ENCODE measurements at regions not wholly inside any gene's neighbourhood (a gene's known extent, or its start where the extent isn't known, plus 50 kb on each side); places are given as distances from the start of the nearest gene placed in this dataset.

- H3K27ac ChIP-seq (ENCODE audit: low read depth in 2 of 2, low read length in 2 of 2) = no peak overlapping the region
- no peak overlapping the region for H3K4me3 ChIP-seq (ENCODE audit: low read length in 2 of 2)
- no peaks in the 10 kb centered on the region for H3K9me3 ChIP-seq (ENCODE audit: control insufficient read depth in 2 of 2, low read length in 2 of 2)
- no peaks in the 10 kb centered on the region for H3K4me1 ChIP-seq (ENCODE audit: control insufficient read depth in 2 of 2, insufficient read depth in 2 of 2, low read length in 2 of 2)
- peaks cover 0 to 2% of the 10 kb centered on the region in 2 donors for H3K27me3 ChIP-seq (ENCODE audit: control insufficient read depth in 2 of 2, insufficient read depth in 2 of 2, low read length in 2 of 2)
- H3K36me3 ChIP-seq (ENCODE audit: control insufficient read depth in 2 of 2, insufficient read depth in 2 of 2, low read length in 2 of 2) = no peaks in the 10 kb centered on the region
- H3K9ac ChIP-seq (ENCODE audit: low read depth in 1 of 2, low read length in 2 of 2) = no peak overlapping the region
Measured at GRCh38 chr14:98819867-98820206, 452.2 kb downstream of the BCL11B start.

- Histone ChIP-seq H3K27ac (ENCODE audit: low read depth in 2 of 2, low read length in 2 of 2) (no peak overlapping the region), H3K27me3 (ENCODE audit: control insufficient read depth in 2 of 2, insufficient read depth in 2 of 2, low read length in 2 of 2) (peaks cover 0 to 2% of the 10 kb centered on the region in 2 donors), H3K36me3 (ENCODE audit: control insufficient read depth in 2 of 2, insufficient read depth in 2 of 2, low read length in 2 of 2) (no peaks in the 10 kb centered on the region), H3K9me3 (ENCODE audit: control insufficient read depth in 2 of 2, low read length in 2 of 2) (no peaks in the 10 kb centered on the region), H3K4me1 (ENCODE audit: control insufficient read depth in 2 of 2, insufficient read depth in 2 of 2, low read length in 2 of 2) (no peaks in the 10 kb centered on the region), H3K9ac (ENCODE audit: low read depth in 1 of 2, low read length in 2 of 2) (no peak overlapping the region), H3K4me3 (ENCODE audit: low read length in 2 of 2) (no peak overlapping the region)
Measured at GRCh38 chr14:98822917-98823316, 449.1 kb downstream of the BCL11B start.

GRCh38 chr14:98826618-98827017 lies 445.4 kb downstream of the BCL11B start:
- Histone ChIP-seq H3K9ac (ENCODE audit: low read depth in 1 of 2, low read length in 2 of 2) (no peak overlapping the region), H3K27me3 (ENCODE audit: control insufficient read depth in 2 of 2, insufficient read depth in 2 of 2, low read length in 2 of 2) (no peaks in the 10 kb centered on the region), H3K4me3 (ENCODE audit: low read length in 2 of 2) (no peak overlapping the region), H3K9me3 (ENCODE audit: control insufficient read depth in 2 of 2, low read length in 2 of 2) (no peaks in the 10 kb centered on the region), H3K27ac (ENCODE audit: low read depth in 2 of 2, low read length in 2 of 2) (no peak overlapping the region), H3K4me1 (ENCODE audit: control insufficient read depth in 2 of 2, insufficient read depth in 2 of 2, low read length in 2 of 2) (no peaks in the 10 kb centered on the region), H3K36me3 (ENCODE audit: control insufficient read depth in 2 of 2, insufficient read depth in 2 of 2, low read length in 2 of 2) (no peaks in the 10 kb centered on the region)

GRCh38 chr14:98834119-98834518 lies 437.9 kb downstream of the BCL11B start:
- Histone ChIP-seq H3K9me3 (ENCODE audit: control insufficient read depth in 2 of 2, low read length in 2 of 2) (no peaks in the 10 kb centered on the region), H3K27ac (ENCODE audit: low read depth in 2 of 2, low read length in 2 of 2) (no peak overlapping the region), H3K9ac (ENCODE audit: low read depth in 1 of 2, low read length in 2 of 2) (no peak overlapping the region), H3K36me3 (ENCODE audit: control insufficient read depth in 2 of 2, insufficient read depth in 2 of 2, low read length in 2 of 2) (no peaks in the 10 kb centered on the region), H3K4me3 (ENCODE audit: low read length in 2 of 2) (no peak overlapping the region), H3K4me1 (ENCODE audit: control insufficient read depth in 2 of 2, insufficient read depth in 2 of 2, low read length in 2 of 2) (no peaks in the 10 kb centered on the region), H3K27me3 (ENCODE audit: control insufficient read depth in 2 of 2, insufficient read depth in 2 of 2, low read length in 2 of 2) (no peaks in the 10 kb centered on the region)

- no peak overlapping the region for H3K4me3 ChIP-seq (ENCODE audit: low read length in 2 of 2)
- H3K4me1 ChIP-seq (ENCODE audit: control insufficient read depth in 2 of 2, insufficient read depth in 2 of 2, low read length in 2 of 2) = no peaks in the 10 kb centered on the region
- H3K27ac ChIP-seq (ENCODE audit: low read depth in 2 of 2, low read length in 2 of 2) = no peak overlapping the region
- H3K36me3 ChIP-seq (ENCODE audit: control insufficient read depth in 2 of 2, insufficient read depth in 2 of 2, low read length in 2 of 2) = no peaks in the 10 kb centered on the region
- no peak overlapping the region for H3K9ac ChIP-seq (ENCODE audit: low read depth in 1 of 2, low read length in 2 of 2)
- H3K9me3 ChIP-seq (ENCODE audit: control insufficient read depth in 2 of 2, low read length in 2 of 2) = no peaks in the 10 kb centered on the region
- no peaks in the 10 kb centered on the region for H3K27me3 ChIP-seq (ENCODE audit: control insufficient read depth in 2 of 2, insufficient read depth in 2 of 2, low read length in 2 of 2)
Measured at GRCh38 chr14:98835051-98835824, 436.8 kb downstream of the BCL11B start.

- Histone ChIP-seq H3K4me1 (ENCODE audit: control insufficient read depth in 2 of 2, insufficient read depth in 2 of 2, low read length in 2 of 2) (no peaks in the 10 kb centered on the region), H3K27me3 (ENCODE audit: control insufficient read depth in 2 of 2, insufficient read depth in 2 of 2, low read length in 2 of 2) (no peaks in the 10 kb centered on the region), H3K9me3 (ENCODE audit: control insufficient read depth in 2 of 2, low read length in 2 of 2) (no peaks in the 10 kb centered on the region), H3K9ac (ENCODE audit: low read depth in 1 of 2, low read length in 2 of 2) (no peak overlapping the region), H3K36me3 (ENCODE audit: control insufficient read depth in 2 of 2, insufficient read depth in 2 of 2, low read length in 2 of 2) (no peaks in the 10 kb centered on the region), H3K4me3 (ENCODE audit: low read length in 2 of 2) (no peak overlapping the region), H3K27ac (ENCODE audit: low read depth in 2 of 2, low read length in 2 of 2) (no peak overlapping the region)
Measured at GRCh38 chr14:98835825-98836100, 436.2 kb downstream of the BCL11B start.

- Histone ChIP-seq H3K9ac (ENCODE audit: low read depth in 1 of 2, low read length in 2 of 2) (no peak overlapping the region), H3K4me1 (ENCODE audit: control insufficient read depth in 2 of 2, insufficient read depth in 2 of 2, low read length in 2 of 2) (no peaks in the 10 kb centered on the region), H3K27ac (ENCODE audit: low read depth in 2 of 2, low read length in 2 of 2) (no peak overlapping the region), H3K4me3 (ENCODE audit: low read length in 2 of 2) (no peak overlapping the region), H3K36me3 (ENCODE audit: control insufficient read depth in 2 of 2, insufficient read depth in 2 of 2, low read length in 2 of 2) (no peaks in the 10 kb centered on the region), H3K9me3 (ENCODE audit: control insufficient read depth in 2 of 2, low read length in 2 of 2) (no peaks in the 10 kb centered on the region), H3K27me3 (ENCODE audit: control insufficient read depth in 2 of 2, insufficient read depth in 2 of 2, low read length in 2 of 2) (no peaks in the 10 kb centered on the region)
Measured at GRCh38 chr14:98840091-98840490, 431.9 kb downstream of the BCL11B start.

GRCh38 chr14:98840511-98840910 lies 431.5 kb downstream of the BCL11B start:
- Histone ChIP-seq H3K9me3 (ENCODE audit: control insufficient read depth in 2 of 2, low read length in 2 of 2) (no peaks in the 10 kb centered on the region), H3K27ac (ENCODE audit: low read depth in 2 of 2, low read length in 2 of 2) (no peak overlapping the region), H3K4me1 (ENCODE audit: control insufficient read depth in 2 of 2, insufficient read depth in 2 of 2, low read length in 2 of 2) (no peaks in the 10 kb centered on the region), H3K27me3 (ENCODE audit: control insufficient read depth in 2 of 2, insufficient read depth in 2 of 2, low read length in 2 of 2) (no peaks in the 10 kb centered on the region), H3K9ac (ENCODE audit: low read depth in 1 of 2, low read length in 2 of 2) (no peak overlapping the region), H3K36me3 (ENCODE audit: control insufficient read depth in 2 of 2, insufficient read depth in 2 of 2, low read length in 2 of 2) (no peaks in the 10 kb centered on the region), H3K4me3 (ENCODE audit: low read length in 2 of 2) (no peak overlapping the region)

- no peaks in the 10 kb centered on the region for H3K36me3 ChIP-seq (ENCODE audit: control insufficient read depth in 2 of 2, insufficient read depth in 2 of 2, low read length in 2 of 2)
- H3K9ac ChIP-seq (ENCODE audit: low read depth in 1 of 2, low read length in 2 of 2) = no peak overlapping the region
- H3K27ac ChIP-seq (ENCODE audit: low read depth in 2 of 2, low read length in 2 of 2) = no peak overlapping the region
- no peaks in the 10 kb centered on the region for H3K9me3 ChIP-seq (ENCODE audit: control insufficient read depth in 2 of 2, low read length in 2 of 2)
- no peak overlapping the region for H3K4me3 ChIP-seq (ENCODE audit: low read length in 2 of 2)
- no peaks in the 10 kb centered on the region for H3K27me3 ChIP-seq (ENCODE audit: control insufficient read depth in 2 of 2, insufficient read depth in 2 of 2, low read length in 2 of 2)
- H3K4me1 ChIP-seq (ENCODE audit: control insufficient read depth in 2 of 2, insufficient read depth in 2 of 2, low read length in 2 of 2) = no peaks in the 10 kb centered on the region
Measured at GRCh38 chr14:98844456-98844855, 427.5 kb downstream of the BCL11B start.

GRCh38 chr14:98847521-98848468 lies 424.2 kb downstream of the BCL11B start:
- H3K27me3 ChIP-seq (ENCODE audit: control insufficient read depth in 2 of 2, insufficient read depth in 2 of 2, low read length in 2 of 2) = no peaks in the 10 kb centered on the region
- H3K4me3 ChIP-seq (ENCODE audit: low read length in 2 of 2) = no peak overlapping the region
- no peaks in the 10 kb centered on the region for H3K9me3 ChIP-seq (ENCODE audit: control insufficient read depth in 2 of 2, low read length in 2 of 2)
- no peaks in the 10 kb centered on the region for H3K4me1 ChIP-seq (ENCODE audit: control insufficient read depth in 2 of 2, insufficient read depth in 2 of 2, low read length in 2 of 2)
- H3K9ac ChIP-seq (ENCODE audit: low read depth in 1 of 2, low read length in 2 of 2) = no peak overlapping the region
- no peak overlapping the region for H3K27ac ChIP-seq (ENCODE audit: low read depth in 2 of 2, low read length in 2 of 2)
- no peaks in the 10 kb centered on the region for H3K36me3 ChIP-seq (ENCODE audit: control insufficient read depth in 2 of 2, insufficient read depth in 2 of 2, low read length in 2 of 2)

Data from mucosa of rectum (tissue), 2 donors.